ENCODE measurements at regions not wholly inside any gene's neighbourhood (a gene's known extent, or its start where the extent isn't known, plus 50 kb on each side); places are given as distances from the start of the nearest gene placed in this dataset.

- H2AFZ ChIP-seq (replicated peaks; ENCODE audit: low read length, poor library complexity): no peak overlapping the region
- no peak overlapping the region for H3K4ac ChIP-seq (ENCODE audit: low read depth, low read length)
- TF ChIP-seq MAFK (IDR thresholded peaks at IDR 0.05; ENCODE audit: low read depth, low read length) (no peak), POLR2A (IDR thresholded peaks at IDR 0.05; ENCODE audit: low read depth, low read length) (no peak), FOS (IDR thresholded peaks at IDR 0.05; ENCODE audit: low read depth, low read length) (no peak)
- TF ChIP-seq, protein P1, sequence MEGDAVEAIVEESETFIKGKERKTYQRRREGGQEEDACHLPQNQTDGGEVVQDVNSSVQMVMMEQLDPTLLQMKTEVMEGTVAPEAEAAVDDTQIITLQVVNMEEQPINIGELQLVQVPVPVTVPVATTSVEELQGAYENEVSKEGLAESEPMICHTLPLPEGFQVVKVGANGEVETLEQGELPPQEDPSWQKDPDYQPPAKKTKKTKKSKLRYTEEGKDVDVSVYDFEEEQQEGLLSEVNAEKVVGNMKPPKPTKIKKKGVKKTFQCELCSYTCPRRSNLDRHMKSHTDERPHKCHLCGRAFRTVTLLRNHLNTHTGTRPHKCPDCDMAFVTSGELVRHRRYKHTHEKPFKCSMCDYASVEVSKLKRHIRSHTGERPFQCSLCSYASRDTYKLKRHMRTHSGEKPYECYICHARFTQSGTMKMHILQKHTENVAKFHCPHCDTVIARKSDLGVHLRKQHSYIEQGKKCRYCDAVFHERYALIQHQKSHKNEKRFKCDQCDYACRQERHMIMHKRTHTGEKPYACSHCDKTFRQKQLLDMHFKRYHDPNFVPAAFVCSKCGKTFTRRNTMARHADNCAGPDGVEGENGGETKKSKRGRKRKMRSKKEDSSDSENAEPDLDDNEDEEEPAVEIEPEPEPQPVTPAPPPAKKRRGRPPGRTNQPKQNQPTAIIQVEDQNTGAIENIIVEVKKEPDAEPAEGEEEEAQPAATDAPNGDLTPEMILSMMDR (conservative IDR thresholded peaks at IDR 0.05; ENCODE audit: low read depth, low read length): no peak
- H3K18ac ChIP-seq (ENCODE audit: low read depth, low read length): no peak overlapping the region
- no peak overlapping the region for H2AK5ac ChIP-seq (ENCODE audit: low read depth, low read length)
- no TSS peak for BruUV-seq (replicated peaks)
- no peak overlapping the region for H2AK9ac ChIP-seq (replicated peaks; ENCODE audit: low read depth, low read length, poor library complexity)
- no peaks in the 10 kb centered on the region; the same call in 1 of the 2 replicates for H3K9me3 ChIP-seq (ENCODE audit: control insufficient read depth, insufficient read depth, low read length)
- H4K8ac ChIP-seq (ENCODE audit: low read depth in 2 of 2, low read length in 2 of 2): no peak overlapping the region
- ChIA-PET POLR2A (ENCODE audit: unreplicated experiment) (no interaction called here), CTCF (no interaction called here)
- H3K14ac ChIP-seq (replicated peaks; ENCODE audit: low read depth, low read length): no peak overlapping the region
- intact Hi-C loops (cut with micrococcal nuclease): no loop called here
- DNase-seq (no peak), ATAC-seq (ENCODE audit: low read depth) (no peak)
- H4K20me1 ChIP-seq (ENCODE audit: insufficient read depth, low read length): no peaks in the 10 kb centered on the region
- no peaks in the 10 kb centered on the region for H3K4me1 ChIP-seq (ENCODE audit: control insufficient read depth, insufficient read depth, low read length)
- H2BK20ac ChIP-seq (ENCODE audit: low read depth, low read length): no peak overlapping the region
- in situ Hi-C loops (cut with MboI; ENCODE audit: low sequenced_read_pairs): no loop called here
- no peaks in the 10 kb centered on the region for H3K9me1 ChIP-seq (ENCODE audit: insufficient read depth, low read length)
- H3K23ac ChIP-seq (ENCODE audit: low read depth, low read length): no peak overlapping the region
- H3K27ac ChIP-seq (ENCODE audit: insufficient read depth, low read length): no peak overlapping the region
- H2BK120ac ChIP-seq (ENCODE audit: low read depth, low read length): no peak overlapping the region
- no peak overlapping the region for H2BK5ac ChIP-seq (ENCODE audit: low read depth, low read length, poor library complexity, severe bottlenecking)
- H3K56ac ChIP-seq (ENCODE audit: extremely low read depth, insufficient read depth, low read length): no peak overlapping the region
- H4K91ac ChIP-seq (ENCODE audit: insufficient read depth, low read depth, low read length): no peak overlapping the region
- WGBS, 2 experiments (ENCODE audit: extremely low coverage in 2 of 2, insufficient read length in 1 of 2): no CpG with 5 or more reads among the region's 1 CpG
- no peaks in the 10 kb centered on the region for H3K79me1 ChIP-seq (ENCODE audit: low read depth in 1 of 2, low read length in 2 of 2)
- dilution Hi-C loops (cut with HindIII; ENCODE audit: low sequenced_read_pairs, unreplicated experiment): no loop called here
- H3K4me2 ChIP-seq (ENCODE audit: low read depth, low read length): no peak overlapping the region
- H3K27me3 ChIP-seq (ENCODE audit: control insufficient read depth, insufficient read depth, low read length): no peaks in the 10 kb centered on the region
- no peak overlapping the region for H4K5ac ChIP-seq (ENCODE audit: low read depth, low read length)
- no peak overlapping the region for H3K4me3 ChIP-seq (ENCODE audit: insufficient read depth, low read depth, low read length)
- H2BK15ac ChIP-seq (ENCODE audit: low read depth, low read length): no peak overlapping the region
- H3K9ac ChIP-seq (ENCODE audit: low read depth, low read length): no peak overlapping the region
- H3K36me3 ChIP-seq (ENCODE audit: control insufficient read depth, insufficient read depth, low read length): no peaks in the 10 kb centered on the region
Measured at GRCh38 chr2:155020246-155020645, 321.8 kb downstream of the KCNJ3 start.

Data from IMR-90 (cell line).